Forelimb muscle (tissue), 1 donor: ENCODE measurements at regions not wholly inside any gene's neighbourhood (a gene's known extent, or its start where the extent isn't known, plus 50 kb on each side); places are given as distances from the start of the nearest gene placed in this dataset.

Experiments
- DNase-seq: peaks from one replicate; pipeline ENCODE4 v3.0.0-alpha.2; 2013; ENCODE audit warnings: low read depth

- no peak for DNase-seq
Measured at GRCh38 chr3:124535306-124535705, 194.9 kb upstream of the UMPS start.

GRCh38 chr3:124540550-124541211 lies 189.6 kb upstream of the UMPS start:
- DNase-seq, result no peak

- DNase-seq, result no peak
Measured at GRCh38 chr3:124542214-124542869, 187.9 kb upstream of the UMPS start.

GRCh38 chr3:124545891-124546290 lies 184.4 kb upstream of the UMPS start:
- no peak for DNase-seq

- no peak for DNase-seq
Measured at GRCh38 chr3:124552224-124552623, 178.0 kb upstream of the UMPS start.

GRCh38 chr3:124553178-124553577 lies 177.1 kb upstream of the UMPS start:
- no peak for DNase-seq

GRCh38 chr3:124556636-124557035 lies 173.6 kb upstream of the UMPS start:
- no peak for DNase-seq

- no peak for DNase-seq
Measured at GRCh38 chr3:124557433-124558232, 172.6 kb upstream of the UMPS start.

- DNase-seq, result peak; percentile 26
Measured at GRCh38 chr3:124558991-124559845, 171.0 kb upstream of the UMPS start.

GRCh38 chr3:124559846-124560574 lies 170.2 kb upstream of the UMPS start:
- DNase-seq, result peak; percentile 63

GRCh38 chr3:124560666-124561215 lies 169.5 kb upstream of the UMPS start:
- DNase-seq, result no peak

- DNase-seq, result no peak
Measured at GRCh38 chr3:124562769-124563168, 167.5 kb upstream of the UMPS start.

GRCh38 chr3:124563376-124563775 lies 166.9 kb upstream of the UMPS start:
- no peak for DNase-seq

- DNase-seq, result peak; percentile 69
Measured at GRCh38 chr3:124565013-124565412, 165.2 kb upstream of the UMPS start.

- no peak for DNase-seq
Measured at GRCh38 chr3:124565551-124565950, 164.7 kb upstream of the UMPS start.

- no peak for DNase-seq
Measured at GRCh38 chr3:124566701-124567100, 163.6 kb upstream of the UMPS start.

- no peak for DNase-seq
Measured at GRCh38 chr3:124567179-124567578, 163.1 kb upstream of the UMPS start.

GRCh38 chr3:124569761-124570160 lies 160.5 kb upstream of the UMPS start:
- no peak for DNase-seq

- no peak for DNase-seq
Measured at GRCh38 chr3:124570232-124570631, 160.0 kb upstream of the UMPS start.

GRCh38 chr3:124572851-124573405 lies 157.3 kb upstream of the UMPS start:
- DNase-seq, result no peak

- DNase-seq, result no peak
Measured at GRCh38 chr3:124574012-124574411, 156.2 kb upstream of the UMPS start.
